ENCODE measurements at regions not wholly inside any gene's neighbourhood (a gene's known extent, or its start where the extent isn't known, plus 50 kb on each side); places are given as distances from the start of the nearest gene placed in this dataset.
A peak's percentile ranks its signal among the peaks of the same experiment; 100 is the strongest.

DNA sequence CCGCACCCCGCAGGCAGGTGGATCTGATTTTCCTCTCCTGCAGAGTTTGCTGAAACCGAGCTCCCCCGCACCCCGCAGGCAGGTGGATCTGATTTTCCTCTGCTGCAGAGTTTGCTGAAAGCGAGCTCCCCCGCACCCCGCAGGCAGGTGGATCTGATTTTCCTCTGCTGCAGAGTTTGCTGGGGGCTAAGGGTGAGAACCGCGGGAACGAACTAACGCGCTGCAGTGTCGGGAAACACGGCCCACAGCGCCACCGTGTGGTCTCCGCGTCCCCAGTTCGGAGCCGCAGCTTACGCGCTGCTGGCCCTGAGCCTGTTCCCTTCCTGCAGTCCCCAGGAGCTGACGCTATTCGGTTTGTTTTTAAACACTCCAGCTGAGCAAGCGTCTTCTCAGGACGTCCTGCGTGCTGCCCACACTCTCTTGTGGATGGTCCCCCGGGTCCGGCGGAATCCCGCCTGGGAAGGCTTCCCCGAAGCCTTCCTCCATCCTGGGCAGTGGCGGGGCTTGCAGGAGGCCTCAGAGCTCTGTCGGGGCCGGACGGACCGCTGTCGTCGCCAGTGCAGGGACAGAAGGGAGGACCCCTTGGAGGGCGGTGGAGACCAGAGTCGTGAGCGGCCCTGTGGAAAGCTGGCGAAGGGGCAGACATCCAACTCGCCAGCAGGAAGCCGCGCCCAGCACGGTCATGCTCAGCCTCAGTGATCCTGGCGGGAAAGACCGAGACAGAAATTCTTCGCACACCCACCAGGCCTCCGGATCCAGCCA is 121.2 kb upstream of the LPCAT1 start (continued):
- TF ChIP-seq, protein P1, sequence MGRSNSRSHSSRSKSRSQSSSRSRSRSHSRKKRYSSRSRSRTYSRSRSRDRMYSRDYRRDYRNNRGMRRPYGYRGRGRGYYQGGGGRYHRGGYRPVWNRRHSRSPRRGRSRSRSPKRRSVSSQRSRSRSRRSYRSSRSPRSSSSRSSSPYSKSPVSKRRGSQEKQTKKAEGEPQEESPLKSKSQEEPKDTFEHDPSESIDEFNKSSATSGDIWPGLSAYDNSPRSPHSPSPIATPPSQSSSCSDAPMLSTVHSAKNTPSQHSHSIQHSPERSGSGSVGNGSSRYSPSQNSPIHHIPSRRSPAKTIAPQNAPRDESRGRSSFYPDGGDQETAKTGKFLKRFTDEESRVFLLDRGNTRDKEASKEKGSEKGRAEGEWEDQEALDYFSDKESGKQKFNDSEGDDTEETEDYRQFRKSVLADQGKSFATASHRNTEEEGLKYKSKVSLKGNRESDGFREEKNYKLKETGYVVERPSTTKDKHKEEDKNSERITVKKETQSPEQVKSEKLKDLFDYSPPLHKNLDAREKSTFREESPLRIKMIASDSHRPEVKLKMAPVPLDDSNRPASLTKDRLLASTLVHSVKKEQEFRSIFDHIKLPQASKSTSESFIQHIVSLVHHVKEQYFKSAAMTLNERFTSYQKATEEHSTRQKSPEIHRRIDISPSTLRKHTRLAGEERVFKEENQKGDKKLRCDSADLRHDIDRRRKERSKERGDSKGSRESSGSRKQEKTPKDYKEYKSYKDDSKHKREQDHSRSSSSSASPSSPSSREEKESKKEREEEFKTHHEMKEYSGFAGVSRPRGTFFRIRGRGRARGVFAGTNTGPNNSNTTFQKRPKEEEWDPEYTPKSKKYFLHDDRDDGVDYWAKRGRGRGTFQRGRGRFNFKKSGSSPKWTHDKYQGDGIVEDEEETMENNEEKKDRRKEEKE (IDR thresholded peaks at IDR 0.05): no peak
- TF ChIP-seq, protein P2, sequence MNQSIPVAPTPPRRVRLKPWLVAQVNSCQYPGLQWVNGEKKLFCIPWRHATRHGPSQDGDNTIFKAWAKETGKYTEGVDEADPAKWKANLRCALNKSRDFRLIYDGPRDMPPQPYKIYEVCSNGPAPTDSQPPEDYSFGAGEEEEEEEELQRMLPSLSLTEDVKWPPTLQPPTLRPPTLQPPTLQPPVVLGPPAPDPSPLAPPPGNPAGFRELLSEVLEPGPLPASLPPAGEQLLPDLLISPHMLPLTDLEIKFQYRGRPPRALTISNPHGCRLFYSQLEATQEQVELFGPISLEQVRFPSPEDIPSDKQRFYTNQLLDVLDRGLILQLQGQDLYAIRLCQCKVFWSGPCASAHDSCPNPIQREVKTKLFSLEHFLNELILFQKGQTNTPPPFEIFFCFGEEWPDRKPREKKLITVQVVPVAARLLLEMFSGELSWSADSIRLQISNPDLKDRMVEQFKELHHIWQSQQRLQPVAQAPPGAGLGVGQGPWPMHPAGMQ (IDR thresholded peaks at IDR 0.05; ENCODE audit: borderline replicate concordance): no peak
- peak; percentile 61; the same call in 1 of the 2 replicates for TF ChIP-seq SMARCA5 (IDR thresholded peaks at IDR 0.05)
- no peak for TF ChIP-seq SPI1 (IDR thresholded peaks at IDR 0.05; ENCODE audit: borderline replicate concordance, insufficient read depth, low read depth, low read length)
- no peak for TF ChIP-seq GABPA (IDR thresholded peaks at IDR 0.05; ENCODE audit: low read depth)
- no peak for TF ChIP-seq POLR2AphosphoS5 (IDR thresholded peaks at IDR 0.05; ENCODE audit: low read length)
- 0 out of 3 replicates have a peak, but pooled peaks have one; percentile 13 for TF ChIP-seq POU2F2 (IDR thresholded peaks at IDR 0.05; ENCODE audit: borderline replicate concordance, low read depth, low read length)
- TF ChIP-seq SREBF2 (IDR thresholded peaks at IDR 0.05; ENCODE audit: low read length): no peak
- no peak for TF ChIP-seq NR2C2 (IDR thresholded peaks at IDR 0.05; ENCODE audit: borderline replicate concordance, control insufficient read depth, insufficient read length, low read depth)
- TF ChIP-seq NFYB (IDR thresholded peaks at IDR 0.05; ENCODE audit: insufficient read depth, low read depth, low read length): no peak
- TF ChIP-seq TAF1 (IDR thresholded peaks at IDR 0.05; ENCODE audit: borderline replicate concordance, low read depth, low read length): no peak
- no peak for TF ChIP-seq MTA2 (IDR thresholded peaks at IDR 0.05; ENCODE audit: low read depth)
- TF ChIP-seq TCF7 (IDR thresholded peaks at IDR 0.05; ENCODE audit: borderline replicate concordance): no peak
- no peak for TF ChIP-seq CHD1 (IDR thresholded peaks at IDR 0.05; ENCODE audit: low read depth, low read length)
- TF ChIP-seq, protein P3, sequence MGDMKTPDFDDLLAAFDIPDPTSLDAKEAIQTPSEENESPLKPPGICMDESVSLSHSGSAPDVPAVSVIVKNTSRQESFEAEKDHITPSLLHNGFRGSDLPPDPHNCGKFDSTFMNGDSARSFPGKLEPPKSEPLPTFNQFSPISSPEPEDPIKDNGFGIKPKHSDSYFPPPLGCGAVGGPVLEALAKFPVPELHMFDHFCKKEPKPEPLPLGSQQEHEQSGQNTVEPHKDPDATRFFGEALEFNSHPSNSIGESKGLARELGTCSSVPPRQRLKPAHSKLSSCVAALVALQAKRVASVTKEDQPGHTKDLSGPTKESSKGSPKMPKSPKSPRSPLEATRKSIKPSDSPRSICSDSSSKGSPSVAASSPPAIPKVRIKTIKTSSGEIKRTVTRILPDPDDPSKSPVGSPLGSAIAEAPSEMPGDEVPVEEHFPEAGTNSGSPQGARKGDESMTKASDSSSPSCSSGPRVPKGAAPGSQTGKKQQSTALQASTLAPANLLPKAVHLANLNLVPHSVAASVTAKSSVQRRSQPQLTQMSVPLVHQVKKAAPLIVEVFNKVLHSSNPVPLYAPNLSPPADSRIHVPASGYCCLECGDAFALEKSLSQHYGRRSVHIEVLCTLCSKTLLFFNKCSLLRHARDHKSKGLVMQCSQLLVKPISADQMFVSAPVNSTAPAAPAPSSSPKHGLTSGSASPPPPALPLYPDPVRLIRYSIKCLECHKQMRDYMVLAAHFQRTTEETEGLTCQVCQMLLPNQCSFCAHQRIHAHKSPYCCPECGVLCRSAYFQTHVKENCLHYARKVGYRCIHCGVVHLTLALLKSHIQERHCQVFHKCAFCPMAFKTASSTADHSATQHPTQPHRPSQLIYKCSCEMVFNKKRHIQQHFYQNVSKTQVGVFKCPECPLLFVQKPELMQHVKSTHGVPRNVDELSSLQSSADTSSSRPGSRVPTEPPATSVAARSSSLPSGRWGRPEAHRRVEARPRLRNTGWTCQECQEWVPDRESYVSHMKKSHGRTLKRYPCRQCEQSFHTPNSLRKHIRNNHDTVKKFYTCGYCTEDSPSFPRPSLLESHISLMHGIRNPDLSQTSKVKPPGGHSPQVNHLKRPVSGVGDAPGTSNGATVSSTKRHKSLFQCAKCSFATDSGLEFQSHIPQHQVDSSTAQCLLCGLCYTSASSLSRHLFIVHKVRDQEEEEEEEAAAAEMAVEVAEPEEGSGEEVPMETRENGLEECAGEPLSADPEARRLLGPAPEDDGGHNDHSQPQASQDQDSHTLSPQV (IDR thresholded peaks at IDR 0.05): no peak
- no peak for TF ChIP-seq EP300 (IDR thresholded peaks at IDR 0.05; ENCODE audit: borderline replicate concordance in 1 of 2, control insufficient read depth in 1 of 2, low read depth in 2 of 2, low read length in 2 of 2)
- no peak for TF ChIP-seq YBX1 (IDR thresholded peaks at IDR 0.05)
- no peak for TF ChIP-seq KDM1A (IDR thresholded peaks at IDR 0.05; ENCODE audit: borderline replicate concordance)
- TF ChIP-seq IRF4 (IDR thresholded peaks at IDR 0.05; ENCODE audit: low read depth, low read length): no peak
- peak; percentile 76 for TF ChIP-seq RAD21 (IDR thresholded peaks at IDR 0.05; ENCODE audit: insufficient read depth, low read depth, low read length)

Data from GM12878 (cell line).